ENCODE measurements at regions not wholly inside any gene's neighbourhood (a gene's known extent, or its start where the extent isn't known, plus 50 kb on each side); places are given as distances from the start of the nearest gene placed in this dataset.

DNA sequence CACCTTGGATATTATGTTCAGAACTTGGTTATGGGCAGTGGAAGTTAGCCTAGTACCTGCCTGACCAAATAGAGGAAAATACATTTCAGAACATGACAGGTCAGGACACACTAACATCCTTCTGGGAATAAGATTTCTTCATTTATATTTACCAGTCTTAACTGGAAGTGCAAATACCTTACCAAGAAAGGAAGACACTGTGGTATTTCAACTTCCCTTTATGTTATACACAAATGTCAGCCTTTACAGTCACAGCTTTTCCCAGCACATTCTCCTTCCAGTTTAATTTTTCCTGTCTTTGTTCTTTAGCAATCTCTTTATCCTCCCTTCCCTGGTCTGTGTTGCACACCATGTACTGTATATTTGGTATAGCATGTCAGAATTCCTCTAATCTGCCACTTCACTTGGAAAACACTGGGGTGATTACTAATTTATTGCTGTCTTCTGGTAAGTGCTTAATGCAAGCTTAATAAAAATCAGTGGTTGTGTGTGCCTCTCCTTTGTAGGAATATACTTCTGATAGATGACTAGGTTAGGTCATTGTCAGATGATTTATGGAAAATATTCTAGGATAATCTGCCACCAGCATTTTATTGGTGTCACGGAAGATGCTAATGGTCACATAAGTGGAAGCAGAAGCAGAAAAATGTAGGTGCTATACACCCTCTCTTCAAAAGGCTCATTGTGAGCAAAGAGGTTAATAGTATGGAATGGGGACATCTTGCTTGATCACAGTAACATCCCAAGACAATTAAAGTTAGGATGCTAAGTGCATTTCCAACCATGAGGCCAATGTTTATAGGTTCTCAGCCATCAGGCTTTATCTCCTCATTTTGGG is 124.3 kb upstream of the STARD13 start:
- CTCF ChIA-PET, result no interaction called here
- no TSS peak for BruUV-seq (replicated peaks)

GRCh38 chr13:33410619-33411018 is 125.1 kb upstream of the STARD13 start:
- intact Hi-C loops (cut with micrococcal nuclease; ENCODE audit: unreplicated experiment), result no loop called here
- no peaks in the 10 kb centered on the region for H3K36me3 ChIP-seq (ENCODE audit: control insufficient read depth, insufficient read depth, low read length)
- CTCF ChIA-PET, result no interaction called here

More for the DNA sequence above, 124.3 kb upstream of the STARD13 start:
- Histone ChIP-seq H3K9me3 (ENCODE audit: control insufficient read depth, insufficient read depth, low read depth, low read length) (no peaks in the 10 kb centered on the region), H3K4me1 (ENCODE audit: control insufficient read depth, insufficient read depth, low read length) (no peaks in the 10 kb centered on the region), H3K4me3 (ENCODE audit: low read depth in 2 of 2, low read length in 2 of 2) (no peak overlapping the region), H3K27me3 (ENCODE audit: control insufficient read depth, insufficient read depth, low read length) (no peaks in the 10 kb centered on the region), H3K36me3 (ENCODE audit: control insufficient read depth, insufficient read depth, low read length) (no peaks in the 10 kb centered on the region), H3K27ac (ENCODE audit: low read length) (no peak overlapping the region)
- no peak for TF ChIP-seq REST (IDR thresholded peaks at IDR 0.05; ENCODE audit: insufficient read depth in 1 of 2, low read depth in 2 of 2, low read length in 1 of 2)
- TF ChIP-seq, protein P1, sequence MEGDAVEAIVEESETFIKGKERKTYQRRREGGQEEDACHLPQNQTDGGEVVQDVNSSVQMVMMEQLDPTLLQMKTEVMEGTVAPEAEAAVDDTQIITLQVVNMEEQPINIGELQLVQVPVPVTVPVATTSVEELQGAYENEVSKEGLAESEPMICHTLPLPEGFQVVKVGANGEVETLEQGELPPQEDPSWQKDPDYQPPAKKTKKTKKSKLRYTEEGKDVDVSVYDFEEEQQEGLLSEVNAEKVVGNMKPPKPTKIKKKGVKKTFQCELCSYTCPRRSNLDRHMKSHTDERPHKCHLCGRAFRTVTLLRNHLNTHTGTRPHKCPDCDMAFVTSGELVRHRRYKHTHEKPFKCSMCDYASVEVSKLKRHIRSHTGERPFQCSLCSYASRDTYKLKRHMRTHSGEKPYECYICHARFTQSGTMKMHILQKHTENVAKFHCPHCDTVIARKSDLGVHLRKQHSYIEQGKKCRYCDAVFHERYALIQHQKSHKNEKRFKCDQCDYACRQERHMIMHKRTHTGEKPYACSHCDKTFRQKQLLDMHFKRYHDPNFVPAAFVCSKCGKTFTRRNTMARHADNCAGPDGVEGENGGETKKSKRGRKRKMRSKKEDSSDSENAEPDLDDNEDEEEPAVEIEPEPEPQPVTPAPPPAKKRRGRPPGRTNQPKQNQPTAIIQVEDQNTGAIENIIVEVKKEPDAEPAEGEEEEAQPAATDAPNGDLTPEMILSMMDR (IDR thresholded peaks at IDR 0.05), result no peak
- no peak for TF ChIP-seq TCF7L2 (IDR thresholded peaks at IDR 0.05; ENCODE audit: low read depth, low read length)
- no peak for TF ChIP-seq POLR2AphosphoS5 (IDR thresholded peaks at IDR 0.05; ENCODE audit: low read depth, low read length)
- no peak for TF ChIP-seq SIN3A (IDR thresholded peaks at IDR 0.05; ENCODE audit: borderline replicate concordance, insufficient read depth, low read depth, low read length)
- in situ Hi-C loops (cut with HindIII; ENCODE audit: low pct_unique_long_range_greater_than_20kb, low sequenced_read_pairs) (no loop called here), intact Hi-C loops (cut with micrococcal nuclease; ENCODE audit: unreplicated experiment) (no loop called here)
- DNase-seq (ENCODE audit: low read depth, low spot score) (no peak), ATAC-seq (no peak)
- POLR2A ChIA-PET, result no interaction called here

More at GRCh38 chr13:33410619-33411018, 125.1 kb upstream of the STARD13 start:
- Histone ChIP-seq H3K4me3 (ENCODE audit: low read depth in 2 of 2, low read length in 2 of 2) (no peak overlapping the region), H3K9me3 (ENCODE audit: control insufficient read depth, insufficient read depth, low read depth, low read length) (no peaks in the 10 kb centered on the region), H3K27me3 (ENCODE audit: control insufficient read depth, insufficient read depth, low read length) (no peaks in the 10 kb centered on the region), H3K4me1 (ENCODE audit: control insufficient read depth, insufficient read depth, low read length) (no peaks in the 10 kb centered on the region), H3K27ac (ENCODE audit: low read length) (no peak overlapping the region)
- POLR2A ChIA-PET, result no interaction called here
- ATAC-seq (no peak), DNase-seq (ENCODE audit: low read depth, low spot score) (no peak)
- in situ Hi-C loops (cut with HindIII; ENCODE audit: low pct_unique_long_range_greater_than_20kb, low sequenced_read_pairs), result no loop called here
- BruUV-seq (replicated peaks), result no TSS peak
- TF ChIP-seq POLR2AphosphoS5 (IDR thresholded peaks at IDR 0.05; ENCODE audit: low read depth, low read length) (no peak), SIN3A (IDR thresholded peaks at IDR 0.05; ENCODE audit: borderline replicate concordance, insufficient read depth, low read depth, low read length) (no peak), REST (IDR thresholded peaks at IDR 0.05; ENCODE audit: insufficient read depth in 1 of 2, low read depth in 2 of 2, low read length in 1 of 2) (no peak), TCF7L2 (IDR thresholded peaks at IDR 0.05; ENCODE audit: low read depth, low read length) (no peak)
- TF ChIP-seq, protein P1 (IDR thresholded peaks at IDR 0.05), result no peak

Data from Panc1 (cell line).